Prostate gland (tissue), 2 donors: ENCODE measurements at regions not wholly inside any gene's neighbourhood (a gene's known extent, or its start where the extent isn't known, plus 50 kb on each side); places are given as distances from the start of the nearest gene placed in this dataset.

Experiments used
- CTCF ChIP-seq, 4 experiments: fragments of 200-600 bp in 2 of 4; fragments of 450-650 bp in 2 of 4; sonication (generic) in 2 of 4; IDR thresholded peaks; 1 replicate in 3 of 4; 2 replicates in 1 of 4; pipeline ENCODE4 v1.5.1; 2016 to 2019; ENCODE audit warnings: antibody characterized with exemption in 4 of 4, mild to moderate bottlenecking in 2 of 4, moderate library complexity in 2 of 4
- POLR2A ChIP-seq: fragments of 450-650 bp; IDR thresholded peaks from one replicate; pipeline ENCODE4 v1.6.1; 2016; ENCODE audit warnings: antibody characterized with exemption, mild to moderate bottlenecking
- POLR2AphosphoS5 ChIP-seq: sonication (generic); formaldehyde crosslinking; IDR thresholded peaks from one replicate; pipeline ENCODE4 v1.6.1; 2017; ENCODE audit warnings: antibody characterized with exemption

DNA sequence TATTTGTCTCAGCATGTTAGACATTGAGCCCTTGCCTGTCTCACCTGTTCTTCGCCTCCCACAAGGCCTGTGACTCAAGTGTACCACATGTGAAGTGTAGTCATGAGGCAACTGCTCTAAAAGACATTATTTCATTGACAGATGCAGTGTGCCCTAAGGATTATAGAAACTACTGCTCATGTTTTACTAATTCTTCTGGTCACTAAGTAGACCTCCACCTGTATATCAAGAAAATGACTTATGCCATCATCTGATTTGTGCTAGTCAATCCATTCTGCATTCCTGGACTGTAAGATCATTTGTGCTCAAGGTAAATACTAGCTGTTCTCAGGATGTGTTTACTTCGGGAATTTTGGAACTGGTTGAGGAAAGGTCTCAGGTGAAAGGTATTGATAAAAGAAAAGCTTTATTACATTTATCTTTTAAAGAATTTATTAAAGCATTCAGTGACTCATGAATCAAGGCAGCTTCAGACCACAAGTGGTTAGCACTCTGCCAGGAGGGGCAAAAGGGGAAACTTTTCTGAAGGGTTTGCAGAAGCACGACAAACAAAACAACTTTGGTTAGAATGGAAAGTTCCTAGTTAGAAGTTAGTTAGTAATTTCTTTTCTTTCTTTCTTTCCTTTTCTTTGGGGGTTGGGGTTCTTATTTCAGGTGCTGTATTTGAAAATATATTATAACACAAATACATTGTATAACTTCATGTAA, 465.3 kb upstream of the CBLB start:
- TF ChIP-seq CTCF (IDR thresholded peaks at IDR 0.05) (no peak), POLR2A (no peak), POLR2AphosphoS5 (no peak)
